ENCODE measurements at regions not wholly inside any gene's neighbourhood (a gene's known extent, or its start where the extent isn't known, plus 50 kb on each side); places are given as distances from the start of the nearest gene placed in this dataset.

- Histone ChIP-seq H3K9me3 (ENCODE audit: control insufficient read depth, low read depth, low read length) (no peaks in the 10 kb centered on the region), H3K79me1 (ENCODE audit: insufficient read depth, low read depth, low read length, poor library complexity, severe bottlenecking) (no peaks in the 10 kb centered on the region), H2AFZ (ENCODE audit: low read length) (no peak overlapping the region), H3K4ac (ENCODE audit: low read depth, low read length) (no peak overlapping the region), H3K9ac (ENCODE audit: extremely low read depth, insufficient read length, low read length) (no peak overlapping the region), H4K5ac (ENCODE audit: insufficient read length, low read depth, low read length) (no peak overlapping the region), H3K4me1 (ENCODE audit: insufficient read depth, low read length) (no peaks in the 10 kb centered on the region; the same call in 1 of the 2 replicates), H2BK20ac (ENCODE audit: low read depth, low read length, poor library complexity, severe bottlenecking) (no peak overlapping the region), H3K27me3 (ENCODE audit: insufficient read depth, low read length) (no peaks in the 10 kb centered on the region), H3K4me2 (ENCODE audit: insufficient read depth, insufficient read length, low read length) (no peak overlapping the region), H3K27ac (ENCODE audit: insufficient read length, low read depth, low read length) (no peak overlapping the region), H3K79me2 (ENCODE audit: insufficient read depth, low read length) (no peaks in the 10 kb centered on the region), H3K23ac (ENCODE audit: insufficient read length, low read depth, low read length) (no peak overlapping the region), H2BK15ac (ENCODE audit: low read depth, low read length) (no peak overlapping the region), H2BK120ac (ENCODE audit: low read depth, low read length, poor library complexity, severe bottlenecking) (no peak overlapping the region), H3K23me2 (ENCODE audit: insufficient read length, low read depth, low read length, poor library complexity, severe bottlenecking) (no peaks in the 10 kb centered on the region), H4K8ac (replicated peaks; ENCODE audit: insufficient read length, low read depth, low read length) (no peak overlapping the region), H3K14ac (ENCODE audit: insufficient read depth, low read length) (peak overlapping the region; percentile 31; the same call in 1 of the 2 replicates), H2BK5ac (ENCODE audit: insufficient read length, low read length) (no peak overlapping the region), H4K91ac (ENCODE audit: insufficient read length, low read depth, low read length) (no peak overlapping the region), H2AK5ac (ENCODE audit: insufficient read length, low read length) (no peak overlapping the region), H2BK12ac (ENCODE audit: insufficient read length, low read depth, low read length) (no peak overlapping the region), H3K56ac (ENCODE audit: insufficient read length, low read depth, low read length) (no peak overlapping the region), H4K20me1 (ENCODE audit: control insufficient read depth, insufficient read depth, insufficient read length) (no peaks in the 10 kb centered on the region), H3T11ph (ENCODE audit: low read length) (no peak overlapping the region), H3K18ac (ENCODE audit: insufficient read length, low read depth, low read length) (no peak overlapping the region)
- no peak for TF ChIP-seq CTCF (conservative IDR thresholded peaks at IDR 0.05)
- DNase-seq = no peak
- Mint-ChIP-seq H3K27me3 (ENCODE audit: low read depth) (peaks cover 35% of the 10 kb centered on the region), H3K4me3 (no peak overlapping the region), H3K4me1 (peaks cover 32 to 33% of the 10 kb centered on the region in 2 experiments), H3K36me3 (ENCODE audit: insufficient read depth in 1 of 3, low read depth in 3 of 3) (no peaks in the 10 kb centered on the region), H3K27ac (no peak overlapping the region), H3K9me3 (no peaks in the 10 kb centered on the region)
- WGBS (ENCODE audit: extremely low coverage, insufficient read length, low lambda C conversion rate) = no CpG with 5 or more reads among the region's 6 CpGs
Measured at GRCh38 chr11:119787074-119787461, 58.1 kb upstream of the NECTIN1 start.
